ENCODE measurements at regions not wholly inside any gene's neighbourhood (a gene's known extent, or its start where the extent isn't known, plus 50 kb on each side); places are given as distances from the start of the nearest gene placed in this dataset.
"Not testable (repeated sequence)": the region's sequence is repeated elsewhere in the genome, so short reads cannot be mapped to it uniquely, and the experiment has no call there.

DNA sequence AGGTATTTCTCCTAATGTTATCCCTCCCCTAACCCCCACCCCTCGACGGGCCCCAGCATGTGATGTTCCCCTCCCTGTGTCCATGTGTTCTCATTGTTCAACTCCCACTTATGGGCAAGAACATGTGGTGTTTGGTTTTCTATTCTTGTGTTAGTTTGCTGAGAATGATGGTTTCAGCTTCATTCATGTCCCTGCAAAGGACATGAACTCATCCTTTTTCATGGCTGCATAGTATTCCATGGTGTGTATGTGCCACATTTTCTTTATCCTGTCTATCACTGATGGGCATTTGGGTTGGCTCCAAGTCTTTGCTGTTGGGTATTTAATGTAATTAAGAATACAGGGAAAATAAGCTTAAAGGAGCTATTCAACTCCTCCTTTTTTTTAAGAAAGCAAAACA lies 1030.4 kb downstream of the PCDH7 start:
- TF ChIP-seq, protein P1, sequence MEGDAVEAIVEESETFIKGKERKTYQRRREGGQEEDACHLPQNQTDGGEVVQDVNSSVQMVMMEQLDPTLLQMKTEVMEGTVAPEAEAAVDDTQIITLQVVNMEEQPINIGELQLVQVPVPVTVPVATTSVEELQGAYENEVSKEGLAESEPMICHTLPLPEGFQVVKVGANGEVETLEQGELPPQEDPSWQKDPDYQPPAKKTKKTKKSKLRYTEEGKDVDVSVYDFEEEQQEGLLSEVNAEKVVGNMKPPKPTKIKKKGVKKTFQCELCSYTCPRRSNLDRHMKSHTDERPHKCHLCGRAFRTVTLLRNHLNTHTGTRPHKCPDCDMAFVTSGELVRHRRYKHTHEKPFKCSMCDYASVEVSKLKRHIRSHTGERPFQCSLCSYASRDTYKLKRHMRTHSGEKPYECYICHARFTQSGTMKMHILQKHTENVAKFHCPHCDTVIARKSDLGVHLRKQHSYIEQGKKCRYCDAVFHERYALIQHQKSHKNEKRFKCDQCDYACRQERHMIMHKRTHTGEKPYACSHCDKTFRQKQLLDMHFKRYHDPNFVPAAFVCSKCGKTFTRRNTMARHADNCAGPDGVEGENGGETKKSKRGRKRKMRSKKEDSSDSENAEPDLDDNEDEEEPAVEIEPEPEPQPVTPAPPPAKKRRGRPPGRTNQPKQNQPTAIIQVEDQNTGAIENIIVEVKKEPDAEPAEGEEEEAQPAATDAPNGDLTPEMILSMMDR (IDR thresholded peaks at IDR 0.05; ENCODE audit: poor library complexity), result not testable (repeated sequence)
- TF ChIP-seq EZH2 (IDR thresholded peaks at IDR 0.05; ENCODE audit: borderline replicate concordance), result not testable (repeated sequence)
